ENCODE measurements at regions not wholly inside any gene's neighbourhood (a gene's known extent, or its start where the extent isn't known, plus 50 kb on each side); places are given as distances from the start of the nearest gene placed in this dataset.
A peak's percentile ranks its signal among the peaks of the same experiment; 100 is the strongest.

- no peaks in the 10 kb centered on the region for H3K9me3 ChIP-seq (replicated peaks in 1 of 2; ENCODE audit: control insufficient read depth in 1 of 2, insufficient read depth in 1 of 2, low read length in 2 of 2)
- WGBS (ENCODE audit: insufficient coverage), result 14% methylated on average over 3 of the region's 12 CpGs
- H3K36me3 Mint-ChIP-seq, result no peaks in the 10 kb centered on the region
- H3K4me3 Mint-ChIP-seq, result peak overlapping the region in 1 of 2 donors; percentile 43
- no peak for DNase-seq
- intact Hi-C loops (cut with micrococcal nuclease), result no loop called here
- no peak for TF ChIP-seq CTCF (IDR thresholded peaks at IDR 0.05)
- no peaks in the 10 kb centered on the region for H3K79me2 ChIP-seq (ENCODE audit: insufficient read depth, low read length)
- H3K4me2 ChIP-seq (replicated peaks; ENCODE audit: extremely low read depth, low read length, poor library complexity, severe bottlenecking), result no peak overlapping the region
- no peak overlapping the region for H3K9ac ChIP-seq (ENCODE audit: insufficient read depth, low read length, poor library complexity, severe bottlenecking)
- no peak overlapping the region for H3K27ac Mint-ChIP-seq
- H3K27me3 Mint-ChIP-seq (ENCODE audit: low read depth in 3 of 3), result peaks cover 0 to under 1% (median 0%) of the 10 kb centered on the region in 3 donors
- peaks cover 20 to 23% of the 10 kb centered on the region in 2 donors for H3K4me1 ChIP-seq (ENCODE audit: control insufficient read depth in 1 of 2, insufficient read depth in 2 of 2, low read length in 2 of 2)
- no peaks in the 10 kb centered on the region for H3K36me3 ChIP-seq (replicated peaks in 1 of 2; ENCODE audit: control insufficient read depth in 1 of 2, insufficient read depth in 2 of 2, low read length in 2 of 2)
- peaks cover 33% of the 10 kb centered on the region for H3K4me1 Mint-ChIP-seq
- no peak overlapping the region for H3K27ac ChIP-seq (ENCODE audit: low read depth in 1 of 2, low read length in 2 of 2)
- H3K4me3 ChIP-seq (replicated peaks in 1 of 3; ENCODE audit: low read depth in 2 of 3, low read length in 3 of 3), result no peak overlapping the region
- H3K27me3 ChIP-seq (ENCODE audit: control insufficient read depth in 2 of 2, insufficient read depth in 2 of 2, low read length in 2 of 2), result no peaks in the 10 kb centered on the region
- peaks cover 0 to 4% (median 0%) of the 10 kb centered on the region in 7 donors for H3K9me3 Mint-ChIP-seq
- H4K20me1 ChIP-seq (ENCODE audit: insufficient read depth, low read length), result no peaks in the 10 kb centered on the region
- no peak overlapping the region for H2AFZ ChIP-seq (ENCODE audit: insufficient read depth, low read depth, low read length, poor library complexity, severe bottlenecking)
These were observed 638.1 kb downstream of the ACTL7B start for GRCh38 chr9:108217431-108218349.

- intact Hi-C loops (cut with micrococcal nuclease), result no loop called here
These were observed 642.3 kb downstream of the ACTL7B start for GRCh38 chr9:108213511-108213910.

More at GRCh38 chr9:108213511-108213910, 642.3 kb downstream of the ACTL7B start:
- H3K27ac ChIP-seq (ENCODE audit: low read depth in 1 of 2, low read length in 2 of 2), result peak overlapping the region in 1 of 2 donors; percentile 66
- H3K4me1 ChIP-seq (ENCODE audit: control insufficient read depth in 1 of 2, insufficient read depth in 2 of 2, low read length in 2 of 2), result peaks cover 16 to 22% of the 10 kb centered on the region in 2 donors
- peak overlapping the region; percentile 57 for H3K4me2 ChIP-seq (replicated peaks; ENCODE audit: extremely low read depth, low read length, poor library complexity, severe bottlenecking)
- no peak for TF ChIP-seq CTCF (IDR thresholded peaks at IDR 0.05)
- no CpG with 5 or more reads among the region's 2 CpGs for WGBS (ENCODE audit: insufficient coverage)
- no peaks in the 10 kb centered on the region for H3K79me2 ChIP-seq (ENCODE audit: insufficient read depth, low read length)
- no peak overlapping the region for H3K4me3 Mint-ChIP-seq
- peaks cover 0 to 3% (median 0%) of the 10 kb centered on the region in 7 donors for H3K9me3 Mint-ChIP-seq
- peak overlapping the region; percentile 21 to 86 (median 79) for H3K27ac Mint-ChIP-seq
- peaks cover 26% of the 10 kb centered on the region for H3K4me1 Mint-ChIP-seq
- H3K27me3 Mint-ChIP-seq (ENCODE audit: low read depth in 3 of 3), result no peaks in the 10 kb centered on the region
- no peaks in the 10 kb centered on the region for H3K36me3 ChIP-seq (replicated peaks in 1 of 2; ENCODE audit: control insufficient read depth in 1 of 2, insufficient read depth in 2 of 2, low read length in 2 of 2)
- no peaks in the 10 kb centered on the region for H3K36me3 Mint-ChIP-seq
- H4K20me1 ChIP-seq (ENCODE audit: insufficient read depth, low read length), result no peaks in the 10 kb centered on the region
- H3K9me3 ChIP-seq (replicated peaks in 1 of 2; ENCODE audit: control insufficient read depth in 1 of 2, insufficient read depth in 1 of 2, low read length in 2 of 2), result no peaks in the 10 kb centered on the region
- DNase-seq, result peak; percentile 64 to 71 (median 67)
- H3K4me3 ChIP-seq (replicated peaks in 1 of 3; ENCODE audit: low read depth in 2 of 3, low read length in 3 of 3), result peak overlapping the region in 1 of 3 experiments; percentile 34
- H2AFZ ChIP-seq (ENCODE audit: insufficient read depth, low read depth, low read length, poor library complexity, severe bottlenecking), result no peak overlapping the region
- no peak overlapping the region for H3K9ac ChIP-seq (ENCODE audit: insufficient read depth, low read length, poor library complexity, severe bottlenecking)
- H3K27me3 ChIP-seq (ENCODE audit: control insufficient read depth in 2 of 2, insufficient read depth in 2 of 2, low read length in 2 of 2), result no peaks in the 10 kb centered on the region

All from CD14-positive monocyte (primary cell).